ENCODE measurements at regions not wholly inside any gene's neighbourhood (a gene's known extent, or its start where the extent isn't known, plus 50 kb on each side); places are given as distances from the start of the nearest gene placed in this dataset.
"Not testable (repeated sequence)": the region's sequence is repeated elsewhere in the genome, so short reads cannot be mapped to it uniquely, and the experiment has no call there.

GRCh38 chr1:157347506-157347905, 204.8 kb downstream of the FCRL5 start:
- Histone ChIP-seq H3K4me3 (ENCODE audit: low read depth, low read length) (no peak overlapping the region), H3K36me3 (no peaks in the 10 kb centered on the region), H3K27me3 (no peaks in the 10 kb centered on the region), H3K9me3 (no peaks in the 10 kb centered on the region), H3K4me1 (no peaks in the 10 kb centered on the region)
- DNase-seq: no peak
- no peak for TF ChIP-seq CTCF (IDR thresholded peaks at IDR 0.05; ENCODE audit: low read depth, low read length)

GRCh38 chr1:157337785-157338184, 199.6 kb upstream of the ETV3 start:
- H3K4me3 ChIP-seq (ENCODE audit: low read depth, low read length); H3K9me3 ChIP-seq; H3K4me1 ChIP-seq; H3K36me3 ChIP-seq; DNase-seq; H3K27me3 ChIP-seq: not testable (repeated sequence)

GRCh38 chr1:157335056-157335455, 196.9 kb upstream of the ETV3 start:
- Histone ChIP-seq H3K9me3 (no peaks in the 10 kb centered on the region), H3K27me3 (no peaks in the 10 kb centered on the region), H3K4me1 (no peaks in the 10 kb centered on the region), H3K4me3 (ENCODE audit: low read depth, low read length) (no peak overlapping the region), H3K36me3 (no peaks in the 10 kb centered on the region)
- no peak for TF ChIP-seq CTCF (IDR thresholded peaks at IDR 0.05; ENCODE audit: low read depth, low read length)
- no peak for DNase-seq

GRCh38 chr1:157334041-157334440, 195.8 kb upstream of the ETV3 start:
- no peaks in the 10 kb centered on the region for H3K27me3 ChIP-seq

GRCh38 chr1:157330177-157330576, 192.0 kb upstream of the ETV3 start:
- not testable (repeated sequence) for DNase-seq; H3K9me3 ChIP-seq; H3K27me3 ChIP-seq; H3K36me3 ChIP-seq; H3K4me1 ChIP-seq; H3K4me3 ChIP-seq (ENCODE audit: low read depth, low read length)

More at GRCh38 chr1:157334041-157334440, 195.8 kb upstream of the ETV3 start:
- no peak overlapping the region for H3K4me3 ChIP-seq (ENCODE audit: low read depth, low read length)
- no peaks in the 10 kb centered on the region for H3K9me3 ChIP-seq
- no peaks in the 10 kb centered on the region for H3K36me3 ChIP-seq
- no peaks in the 10 kb centered on the region for H3K4me1 ChIP-seq
- no peak for DNase-seq
- no peak for TF ChIP-seq CTCF (IDR thresholded peaks at IDR 0.05; ENCODE audit: low read depth, low read length)

- not testable (repeated sequence) for H3K4me3 ChIP-seq (ENCODE audit: low read depth, low read length); DNase-seq; H3K36me3 ChIP-seq; H3K9me3 ChIP-seq; H3K4me1 ChIP-seq; H3K27me3 ChIP-seq
Observed at GRCh38 chr1:157328120-157328519, 189.9 kb upstream of the ETV3 start.

GRCh38 chr1:157326173-157326859, 188.1 kb upstream of the ETV3 start:
- Histone ChIP-seq H3K4me1 (no peaks in the 10 kb centered on the region), H3K36me3 (no peaks in the 10 kb centered on the region), H3K4me3 (ENCODE audit: low read depth, low read length) (no peak overlapping the region), H3K9me3 (no peaks in the 10 kb centered on the region), H3K27me3 (no peaks in the 10 kb centered on the region)
- DNase-seq: no peak
- no peak for TF ChIP-seq CTCF (IDR thresholded peaks at IDR 0.05; ENCODE audit: low read depth, low read length)

- H3K4me3 ChIP-seq (ENCODE audit: low read depth, low read length): no peak overlapping the region
- H3K4me1 ChIP-seq: no peaks in the 10 kb centered on the region
- no peaks in the 10 kb centered on the region for H3K27me3 ChIP-seq
- no peak for TF ChIP-seq CTCF (IDR thresholded peaks at IDR 0.05; ENCODE audit: low read depth, low read length)
- no peaks in the 10 kb centered on the region for H3K9me3 ChIP-seq
- DNase-seq: no peak
- H3K36me3 ChIP-seq: no peaks in the 10 kb centered on the region
Observed at GRCh38 chr1:157325220-157325619, 187.0 kb upstream of the ETV3 start.

GRCh38 chr1:157321972-157322371, 183.8 kb upstream of the ETV3 start:
- H3K27me3 ChIP-seq; H3K36me3 ChIP-seq; H3K4me3 ChIP-seq (ENCODE audit: low read depth, low read length); DNase-seq; H3K4me1 ChIP-seq; H3K9me3 ChIP-seq: not testable (repeated sequence)

Measured in BE2C (cell line).